ENCODE measurements at regions not wholly inside any gene's neighbourhood (a gene's known extent, or its start where the extent isn't known, plus 50 kb on each side); places are given as distances from the start of the nearest gene placed in this dataset.

- no peak for DNase-seq
Measured at GRCh38 chr16:86917471-86918365, 339.4 kb downstream of the FOXL1 start.

GRCh38 chr16:86918637-86919036, 340.3 kb downstream of the FOXL1 start:
- no peak for DNase-seq

- DNase-seq: no peak
Measured at GRCh38 chr16:86919078-86919477, 340.7 kb downstream of the FOXL1 start.

- DNase-seq: no peak
Measured at GRCh38 chr16:86919578-86920305, 341.4 kb downstream of the FOXL1 start.

GRCh38 chr16:86921289-86921688, 342.9 kb downstream of the FOXL1 start:
- no peak for DNase-seq

GRCh38 chr16:86922311-86922710, 344.0 kb downstream of the FOXL1 start:
- no peak for DNase-seq

- DNase-seq: no peak
Measured at GRCh38 chr16:86923656-86924055, 345.3 kb downstream of the FOXL1 start.

- no peak for DNase-seq
Measured at GRCh38 chr16:86924537-86924936, 346.2 kb downstream of the FOXL1 start.

- no peak for DNase-seq
Measured at GRCh38 chr16:86925067-86925791, 346.9 kb downstream of the FOXL1 start.

GRCh38 chr16:86926181-86927094, 348.1 kb downstream of the FOXL1 start:
- DNase-seq: no peak

- DNase-seq: no peak
Measured at GRCh38 chr16:86927699-86928098, 349.4 kb downstream of the FOXL1 start.

- DNase-seq: peak in 3 of 4 experiments; percentile 32 to 50 (median 35)
Measured at GRCh38 chr16:86928523-86929011, 350.2 kb downstream of the FOXL1 start.

- no peak for DNase-seq
Measured at GRCh38 chr16:86929057-86929871, 350.9 kb downstream of the FOXL1 start.

GRCh38 chr16:86930001-86930400, 351.7 kb downstream of the FOXL1 start:
- DNase-seq: no peak

GRCh38 chr16:86930663-86931373, 352.5 kb downstream of the FOXL1 start:
- DNase-seq: no peak

GRCh38 chr16:86931410-86931941, 353.1 kb downstream of the FOXL1 start:
- DNase-seq: no peak

- DNase-seq: no peak
Measured at GRCh38 chr16:86932130-86932982, 354.0 kb downstream of the FOXL1 start.

GRCh38 chr16:86934581-86935375, 356.4 kb downstream of the FOXL1 start:
- DNase-seq: peak in 3 of 4 experiments; percentile 18 to 28 (median 21)

Measured in suppressor macrophage (primary cell).